ENCODE measurements at regions not wholly inside any gene's neighbourhood (a gene's known extent, or its start where the extent isn't known, plus 50 kb on each side); places are given as distances from the start of the nearest gene placed in this dataset.

DNA sequence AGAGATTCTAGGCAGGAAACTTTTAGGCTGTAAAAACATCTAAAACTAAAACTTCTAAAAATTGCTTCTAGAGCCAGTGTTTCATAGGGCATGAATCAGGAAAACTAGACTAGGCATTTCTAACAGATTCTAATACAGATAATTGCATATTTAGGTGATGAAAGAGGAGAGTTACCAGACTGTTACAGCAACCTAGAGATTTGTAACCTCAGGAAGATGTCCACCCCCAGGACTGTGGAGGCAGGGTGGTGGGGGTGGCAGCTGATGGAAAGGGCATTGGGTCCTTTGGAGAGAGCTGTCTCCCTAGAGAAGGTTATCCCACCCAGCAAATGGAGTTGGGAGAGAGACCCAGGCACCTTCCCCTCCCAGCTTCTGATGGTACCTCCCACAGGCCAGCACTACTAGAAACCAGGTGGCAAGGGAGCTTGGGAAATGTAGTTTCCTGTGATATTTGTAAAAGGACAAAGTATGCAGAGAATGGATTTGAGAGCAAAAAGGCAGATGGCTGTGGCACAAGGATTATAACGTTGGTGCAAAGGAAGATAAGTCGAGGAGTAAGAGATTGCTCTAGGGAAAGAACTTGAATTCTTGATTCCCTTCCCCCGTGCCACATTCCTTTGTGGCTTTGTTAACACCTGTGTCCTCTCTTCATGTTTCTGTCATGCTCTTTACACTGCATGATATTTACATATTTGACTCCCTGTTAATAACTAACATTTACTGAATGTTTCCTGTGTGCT lies 75.6 kb upstream of the MGAT5 start:
- TF ChIP-seq, protein P1, sequence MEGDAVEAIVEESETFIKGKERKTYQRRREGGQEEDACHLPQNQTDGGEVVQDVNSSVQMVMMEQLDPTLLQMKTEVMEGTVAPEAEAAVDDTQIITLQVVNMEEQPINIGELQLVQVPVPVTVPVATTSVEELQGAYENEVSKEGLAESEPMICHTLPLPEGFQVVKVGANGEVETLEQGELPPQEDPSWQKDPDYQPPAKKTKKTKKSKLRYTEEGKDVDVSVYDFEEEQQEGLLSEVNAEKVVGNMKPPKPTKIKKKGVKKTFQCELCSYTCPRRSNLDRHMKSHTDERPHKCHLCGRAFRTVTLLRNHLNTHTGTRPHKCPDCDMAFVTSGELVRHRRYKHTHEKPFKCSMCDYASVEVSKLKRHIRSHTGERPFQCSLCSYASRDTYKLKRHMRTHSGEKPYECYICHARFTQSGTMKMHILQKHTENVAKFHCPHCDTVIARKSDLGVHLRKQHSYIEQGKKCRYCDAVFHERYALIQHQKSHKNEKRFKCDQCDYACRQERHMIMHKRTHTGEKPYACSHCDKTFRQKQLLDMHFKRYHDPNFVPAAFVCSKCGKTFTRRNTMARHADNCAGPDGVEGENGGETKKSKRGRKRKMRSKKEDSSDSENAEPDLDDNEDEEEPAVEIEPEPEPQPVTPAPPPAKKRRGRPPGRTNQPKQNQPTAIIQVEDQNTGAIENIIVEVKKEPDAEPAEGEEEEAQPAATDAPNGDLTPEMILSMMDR (conservative IDR thresholded peaks at IDR 0.05; ENCODE audit: low read depth, low read length) = no peak
- TF ChIP-seq RCOR1 (IDR thresholded peaks at IDR 0.05; ENCODE audit: insufficient replicate concordance, low read length) (no peak), SMC3 (IDR thresholded peaks at IDR 0.05; ENCODE audit: low read depth, low read length) (no peak), POLR2A (IDR thresholded peaks at IDR 0.05; ENCODE audit: low read depth, low read length) (no peak), CHD1 (IDR thresholded peaks at IDR 0.05; ENCODE audit: low read depth, low read length) (no peak), MAFK (IDR thresholded peaks at IDR 0.05; ENCODE audit: low read depth, low read length) (no peak)
- TF ChIP-seq, protein P2, sequence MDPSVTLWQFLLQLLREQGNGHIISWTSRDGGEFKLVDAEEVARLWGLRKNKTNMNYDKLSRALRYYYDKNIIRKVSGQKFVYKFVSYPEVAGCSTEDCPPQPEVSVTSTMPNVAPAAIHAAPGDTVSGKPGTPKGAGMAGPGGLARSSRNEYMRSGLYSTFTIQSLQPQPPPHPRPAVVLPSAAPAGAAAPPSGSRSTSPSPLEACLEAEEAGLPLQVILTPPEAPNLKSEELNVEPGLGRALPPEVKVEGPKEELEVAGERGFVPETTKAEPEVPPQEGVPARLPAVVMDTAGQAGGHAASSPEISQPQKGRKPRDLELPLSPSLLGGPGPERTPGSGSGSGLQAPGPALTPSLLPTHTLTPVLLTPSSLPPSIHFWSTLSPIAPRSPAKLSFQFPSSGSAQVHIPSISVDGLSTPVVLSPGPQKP (IDR thresholded peaks at IDR 0.05; ENCODE audit: borderline replicate concordance, low read depth, low read length) = no peak
